Stimulated activated CD4-positive, alpha-beta T cell treated with anti-CD3 and anti-CD28 coated beads, TNF-alpha, amount 100 ng/mL, for 24 hours (primary cell): ENCODE measurements at regions not wholly inside any gene's neighbourhood (a gene's known extent, or its start where the extent isn't known, plus 50 kb on each side); places are given as distances from the start of the nearest gene placed in this dataset.

ENCODE experiments used
- DNase-seq, 3 experiments: peaks; one replicate each; pipeline ENCODE4 v3.0.0-alpha.2; 2020; ENCODE audit warnings: low read depth in 3 of 3

GRCh38 chrX:110430293-110431076, 71.8 kb downstream of the RTL9 start:
- no peak for DNase-seq

GRCh38 chrX:110432091-110432905, 73.7 kb downstream of the RTL9 start:
- no peak for DNase-seq

GRCh38 chrX:110432906-110433215, 74.2 kb downstream of the RTL9 start:
- no peak for DNase-seq

- no peak for DNase-seq
Measured at GRCh38 chrX:110435196-110435595, 76.5 kb downstream of the RTL9 start.

- DNase-seq = no peak
Measured at GRCh38 chrX:110436523-110436922, 77.9 kb downstream of the RTL9 start.

GRCh38 chrX:110437686-110438085, 79.0 kb downstream of the RTL9 start:
- no peak for DNase-seq

GRCh38 chrX:110440016-110440805, 81.6 kb downstream of the RTL9 start:
- no peak for DNase-seq

GRCh38 chrX:110442635-110443034, 84.0 kb downstream of the RTL9 start:
- no peak for DNase-seq

GRCh38 chrX:110444996-110445395, 86.3 kb downstream of the RTL9 start:
- DNase-seq = no peak

- no peak for DNase-seq
Measured at GRCh38 chrX:110448459-110448858, 89.8 kb downstream of the RTL9 start.

GRCh38 chrX:110449312-110449711, 90.7 kb downstream of the RTL9 start:
- no peak for DNase-seq

GRCh38 chrX:110450050-110450449, 91.4 kb downstream of the RTL9 start:
- DNase-seq = peak; percentile 19 to 44 (median 26)

- DNase-seq = no peak
Measured at GRCh38 chrX:110454336-110454735, 95.7 kb downstream of the RTL9 start.

- DNase-seq = no peak
Measured at GRCh38 chrX:110462957-110463356, 104.3 kb downstream of the RTL9 start.

- DNase-seq = no peak
Measured at GRCh38 chrX:110466790-110467189, 108.1 kb downstream of the RTL9 start.

- no peak for DNase-seq
Measured at GRCh38 chrX:110472265-110472664, 113.6 kb downstream of the RTL9 start.

- DNase-seq = no peak
Measured at GRCh38 chrX:110477593-110478228, 119.1 kb downstream of the RTL9 start.

- DNase-seq = no peak
Measured at GRCh38 chrX:110491846-110492620, 133.4 kb downstream of the RTL9 start.

GRCh38 chrX:110504947-110505346, 146.3 kb downstream of the RTL9 start:
- no peak for DNase-seq

- no peak for DNase-seq
Measured at GRCh38 chrX:110509755-110510532, 151.3 kb downstream of the RTL9 start.
